22Rv1 (cell line): ENCODE measurements at regions not wholly inside any gene's neighbourhood (a gene's known extent, or its start where the extent isn't known, plus 50 kb on each side); places are given as distances from the start of the nearest gene placed in this dataset.

Experiments
- H3K27ac ChIP-seq: fragments of 450-650 bp; 2 replicates; pipeline ENCODE4 v1.5.1; 2017
- ZFX ChIP-seq: fragments of 450-650 bp; IDR thresholded peaks from 2 replicates; pipeline ENCODE4 v1.6.1; 2017; ENCODE audit warnings: antibody characterized with exemption, borderline replicate concordance
- TF ChIP-seq, protein P1 (sequence below): fragments of 450-650 bp; IDR thresholded peaks from 2 replicates; pipeline ENCODE4 v1.5.1; 2017; ENCODE audit warnings: mild to moderate bottlenecking

- H3K27ac ChIP-seq: no peak overlapping the region
- TF ChIP-seq ZFX: no peak
- TF ChIP-seq, protein P1, sequence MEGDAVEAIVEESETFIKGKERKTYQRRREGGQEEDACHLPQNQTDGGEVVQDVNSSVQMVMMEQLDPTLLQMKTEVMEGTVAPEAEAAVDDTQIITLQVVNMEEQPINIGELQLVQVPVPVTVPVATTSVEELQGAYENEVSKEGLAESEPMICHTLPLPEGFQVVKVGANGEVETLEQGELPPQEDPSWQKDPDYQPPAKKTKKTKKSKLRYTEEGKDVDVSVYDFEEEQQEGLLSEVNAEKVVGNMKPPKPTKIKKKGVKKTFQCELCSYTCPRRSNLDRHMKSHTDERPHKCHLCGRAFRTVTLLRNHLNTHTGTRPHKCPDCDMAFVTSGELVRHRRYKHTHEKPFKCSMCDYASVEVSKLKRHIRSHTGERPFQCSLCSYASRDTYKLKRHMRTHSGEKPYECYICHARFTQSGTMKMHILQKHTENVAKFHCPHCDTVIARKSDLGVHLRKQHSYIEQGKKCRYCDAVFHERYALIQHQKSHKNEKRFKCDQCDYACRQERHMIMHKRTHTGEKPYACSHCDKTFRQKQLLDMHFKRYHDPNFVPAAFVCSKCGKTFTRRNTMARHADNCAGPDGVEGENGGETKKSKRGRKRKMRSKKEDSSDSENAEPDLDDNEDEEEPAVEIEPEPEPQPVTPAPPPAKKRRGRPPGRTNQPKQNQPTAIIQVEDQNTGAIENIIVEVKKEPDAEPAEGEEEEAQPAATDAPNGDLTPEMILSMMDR: no peak
Measured at GRCh38 chr4:155559915-155560314, 106.7 kb upstream of the GUCY1A1 start.

DNA sequence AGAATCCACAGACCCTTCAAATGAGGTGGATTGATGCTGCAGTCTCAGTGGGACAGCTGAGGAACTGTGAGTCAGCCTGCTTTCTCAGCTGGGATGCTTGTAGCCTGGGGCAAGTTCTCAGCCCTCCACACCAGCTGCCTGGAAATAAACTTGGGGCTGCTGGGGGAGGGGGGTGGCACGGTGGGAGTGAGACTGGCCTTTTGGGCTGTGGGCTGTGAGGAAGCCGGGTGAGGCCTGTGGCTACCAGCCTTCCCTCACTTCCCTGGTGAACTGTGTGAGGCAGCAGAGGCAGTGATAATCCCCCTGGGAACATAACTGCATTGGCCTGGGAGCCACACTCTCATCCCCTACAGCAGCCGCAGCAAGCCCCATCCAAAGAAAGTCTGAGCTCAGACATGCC lies 114.5 kb upstream of the GUCY1A1 start:
- TF ChIP-seq, protein P1: no peak
- TF ChIP-seq ZFX: no peak
- H3K27ac ChIP-seq: no peak overlapping the region

- H3K27ac ChIP-seq: no peak overlapping the region
- TF ChIP-seq, protein P1: no peak
- TF ChIP-seq ZFX: no peak
Measured at GRCh38 chr4:155548173-155548572, 118.5 kb upstream of the GUCY1A1 start.

- TF ChIP-seq, protein P1: no peak
- no peak for TF ChIP-seq ZFX
- H3K27ac ChIP-seq: no peak overlapping the region
Measured at GRCh38 chr4:155546451-155546850, 120.2 kb upstream of the GUCY1A1 start.

DNA sequence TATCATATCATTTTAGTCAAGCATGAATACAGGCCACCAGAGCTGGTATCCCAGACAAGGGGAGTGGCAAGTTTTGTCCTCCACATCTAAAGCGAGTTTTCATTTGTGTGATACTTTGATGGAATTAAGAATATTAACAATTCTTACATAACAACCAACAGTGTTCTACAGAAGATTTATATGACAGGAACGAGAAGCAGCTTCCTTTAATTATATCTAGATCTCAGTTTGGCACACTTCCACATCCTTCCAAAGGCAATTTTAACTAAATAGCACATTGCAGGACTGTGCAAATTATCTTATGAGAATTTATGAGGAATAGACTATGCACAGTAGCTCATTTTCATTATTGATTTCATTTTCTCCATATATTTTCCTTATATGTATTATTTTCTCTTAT lies 121.2 kb upstream of the GUCY1A1 start:
- TF ChIP-seq ZFX: no peak
- TF ChIP-seq, protein P1: no peak

DNA sequence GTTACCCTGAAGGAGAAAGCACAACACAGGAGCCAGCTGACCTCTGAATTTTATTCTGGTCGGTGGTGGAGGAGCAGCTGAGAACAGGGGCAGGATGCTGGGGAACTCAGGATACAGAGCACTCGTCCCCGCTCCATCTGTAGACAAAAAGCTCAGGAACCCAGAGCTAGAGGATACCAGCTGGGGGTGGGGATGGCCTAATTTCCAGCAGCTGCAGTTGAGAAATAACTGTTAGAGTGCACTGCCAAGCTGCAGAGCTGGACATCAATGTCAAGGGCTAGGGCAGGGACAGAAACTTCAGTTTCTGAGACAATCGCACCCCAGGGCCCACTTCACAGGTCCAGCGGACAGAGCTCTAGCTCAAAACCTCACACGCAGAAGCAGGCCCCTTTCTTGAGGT lies 122.1 kb upstream of the GUCY1A1 start:
- H3K27ac ChIP-seq: no peak overlapping the region
- TF ChIP-seq, protein P1: no peak
- no peak for TF ChIP-seq ZFX

More for the DNA sequence above, 121.2 kb upstream of the GUCY1A1 start:
- no peak overlapping the region for H3K27ac ChIP-seq

- TF ChIP-seq, protein P1: no peak
- TF ChIP-seq ZFX: no peak
- H3K27ac ChIP-seq: no peak overlapping the region
Measured at GRCh38 chr4:155543126-155543765, 123.4 kb upstream of the GUCY1A1 start.
